ENCODE measurements at regions not wholly inside any gene's neighbourhood (a gene's known extent, or its start where the extent isn't known, plus 50 kb on each side); places are given as distances from the start of the nearest gene placed in this dataset.

DNA sequence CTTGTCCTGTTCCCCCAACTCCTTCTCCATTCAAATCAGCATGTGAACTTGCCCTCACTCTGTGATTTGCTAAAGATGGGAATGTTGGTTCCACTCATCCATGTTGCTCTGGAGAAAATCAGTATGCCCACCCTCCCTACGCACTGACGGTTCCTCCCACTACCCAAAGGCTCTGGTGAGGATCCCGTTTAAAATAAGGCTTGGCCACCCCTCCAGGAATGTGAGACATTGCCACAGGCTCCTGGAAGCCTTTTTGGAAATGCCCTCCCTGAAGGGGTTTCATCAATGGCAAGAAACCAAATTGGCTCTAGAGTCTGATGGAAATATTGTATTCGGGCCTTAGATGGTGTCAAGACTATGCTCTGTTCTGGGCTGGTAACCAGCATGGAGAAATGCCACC is 187.3 kb downstream of the USP12 start:
- Histone ChIP-seq H3K36me3 (replicated peaks; ENCODE audit: low read depth, low read length) (no peaks in the 10 kb centered on the region), H3K27ac (ENCODE audit: low read length) (no peak overlapping the region), H3K4me3 (ENCODE audit: low read length) (no peak overlapping the region), H3K4me2 (ENCODE audit: low read length) (no peak overlapping the region), H3K4me1 (ENCODE audit: low read length) (peaks cover 5% of the 10 kb centered on the region), H3K27me3 (ENCODE audit: low read depth, low read length) (peaks cover 30% of the 10 kb centered on the region), H2AFZ (ENCODE audit: low read depth, low read length) (no peak overlapping the region), H3K9ac (ENCODE audit: low read length) (no peak overlapping the region), H3K79me2 (ENCODE audit: low read length) (no peaks in the 10 kb centered on the region), H3K9me3 (ENCODE audit: insufficient read depth, low read length) (no peaks in the 10 kb centered on the region), H4K20me1 (ENCODE audit: insufficient read depth, low read length) (no peaks in the 10 kb centered on the region)
- TF ChIP-seq, protein P1, sequence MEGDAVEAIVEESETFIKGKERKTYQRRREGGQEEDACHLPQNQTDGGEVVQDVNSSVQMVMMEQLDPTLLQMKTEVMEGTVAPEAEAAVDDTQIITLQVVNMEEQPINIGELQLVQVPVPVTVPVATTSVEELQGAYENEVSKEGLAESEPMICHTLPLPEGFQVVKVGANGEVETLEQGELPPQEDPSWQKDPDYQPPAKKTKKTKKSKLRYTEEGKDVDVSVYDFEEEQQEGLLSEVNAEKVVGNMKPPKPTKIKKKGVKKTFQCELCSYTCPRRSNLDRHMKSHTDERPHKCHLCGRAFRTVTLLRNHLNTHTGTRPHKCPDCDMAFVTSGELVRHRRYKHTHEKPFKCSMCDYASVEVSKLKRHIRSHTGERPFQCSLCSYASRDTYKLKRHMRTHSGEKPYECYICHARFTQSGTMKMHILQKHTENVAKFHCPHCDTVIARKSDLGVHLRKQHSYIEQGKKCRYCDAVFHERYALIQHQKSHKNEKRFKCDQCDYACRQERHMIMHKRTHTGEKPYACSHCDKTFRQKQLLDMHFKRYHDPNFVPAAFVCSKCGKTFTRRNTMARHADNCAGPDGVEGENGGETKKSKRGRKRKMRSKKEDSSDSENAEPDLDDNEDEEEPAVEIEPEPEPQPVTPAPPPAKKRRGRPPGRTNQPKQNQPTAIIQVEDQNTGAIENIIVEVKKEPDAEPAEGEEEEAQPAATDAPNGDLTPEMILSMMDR (IDR thresholded peaks at IDR 0.05; ENCODE audit: low read depth, low read length): no peak
- TF ChIP-seq EZH2phosphoT487 (IDR thresholded peaks at IDR 0.05; ENCODE audit: low read depth): no peak

DNA sequence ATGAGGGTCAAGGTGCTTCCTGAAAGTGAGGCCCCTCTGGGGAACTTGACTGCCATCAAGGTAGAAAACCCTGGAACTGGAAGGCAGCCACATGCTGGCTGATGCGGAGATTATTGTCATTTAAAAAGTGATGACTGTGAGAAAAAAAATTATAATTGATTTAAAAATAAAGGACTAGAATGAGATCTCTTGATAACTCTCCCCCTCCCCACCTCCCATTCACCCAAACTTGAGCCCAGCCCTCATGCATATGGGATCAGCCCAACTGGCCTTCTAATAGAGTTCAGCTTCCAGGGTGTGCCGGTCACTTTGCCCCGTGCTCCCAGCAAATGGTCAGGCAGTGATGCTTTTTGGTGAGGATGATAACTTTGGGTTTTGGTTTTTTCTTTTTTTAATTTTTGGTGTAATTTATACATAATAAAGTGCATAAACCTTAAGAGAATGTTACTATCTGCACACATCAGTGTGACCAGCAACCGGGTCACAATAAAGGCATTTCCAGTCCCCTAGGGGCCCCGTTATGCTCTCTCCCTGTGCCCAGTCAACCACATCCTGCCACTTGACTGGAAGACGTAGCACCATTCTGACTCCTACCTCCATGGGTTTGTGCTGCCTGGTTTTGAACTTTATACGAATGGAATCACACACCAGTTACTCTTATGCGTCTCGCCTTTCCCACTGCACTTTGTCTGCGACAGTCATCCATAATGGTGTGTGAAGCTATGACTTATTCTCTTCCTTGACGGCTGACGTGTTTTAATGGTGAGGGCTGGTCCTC is 187.9 kb downstream of the USP12 start:
- TF ChIP-seq, protein P1 (IDR thresholded peaks at IDR 0.05; ENCODE audit: low read depth, low read length): no peak
- no peak for TF ChIP-seq EZH2phosphoT487 (IDR thresholded peaks at IDR 0.05; ENCODE audit: low read depth)
- Histone ChIP-seq H4K20me1 (ENCODE audit: insufficient read depth, low read length) (no peaks in the 10 kb centered on the region), H3K36me3 (replicated peaks; ENCODE audit: low read depth, low read length) (no peaks in the 10 kb centered on the region), H3K4me2 (ENCODE audit: low read length) (no peak overlapping the region), H3K4me1 (ENCODE audit: low read length) (peaks cover 5% of the 10 kb centered on the region), H3K79me2 (ENCODE audit: low read length) (no peaks in the 10 kb centered on the region), H2AFZ (ENCODE audit: low read depth, low read length) (0 out of 2 replicates have a peak overlapping the region, but pooled peaks have one; percentile 6), H3K9me3 (ENCODE audit: insufficient read depth, low read length) (no peaks in the 10 kb centered on the region), H3K9ac (ENCODE audit: low read length) (no peak overlapping the region), H3K27ac (ENCODE audit: low read length) (no peak overlapping the region), H3K27me3 (ENCODE audit: low read depth, low read length) (peaks cover 35% of the 10 kb centered on the region), H3K4me3 (ENCODE audit: low read length) (no peak overlapping the region)

DNA sequence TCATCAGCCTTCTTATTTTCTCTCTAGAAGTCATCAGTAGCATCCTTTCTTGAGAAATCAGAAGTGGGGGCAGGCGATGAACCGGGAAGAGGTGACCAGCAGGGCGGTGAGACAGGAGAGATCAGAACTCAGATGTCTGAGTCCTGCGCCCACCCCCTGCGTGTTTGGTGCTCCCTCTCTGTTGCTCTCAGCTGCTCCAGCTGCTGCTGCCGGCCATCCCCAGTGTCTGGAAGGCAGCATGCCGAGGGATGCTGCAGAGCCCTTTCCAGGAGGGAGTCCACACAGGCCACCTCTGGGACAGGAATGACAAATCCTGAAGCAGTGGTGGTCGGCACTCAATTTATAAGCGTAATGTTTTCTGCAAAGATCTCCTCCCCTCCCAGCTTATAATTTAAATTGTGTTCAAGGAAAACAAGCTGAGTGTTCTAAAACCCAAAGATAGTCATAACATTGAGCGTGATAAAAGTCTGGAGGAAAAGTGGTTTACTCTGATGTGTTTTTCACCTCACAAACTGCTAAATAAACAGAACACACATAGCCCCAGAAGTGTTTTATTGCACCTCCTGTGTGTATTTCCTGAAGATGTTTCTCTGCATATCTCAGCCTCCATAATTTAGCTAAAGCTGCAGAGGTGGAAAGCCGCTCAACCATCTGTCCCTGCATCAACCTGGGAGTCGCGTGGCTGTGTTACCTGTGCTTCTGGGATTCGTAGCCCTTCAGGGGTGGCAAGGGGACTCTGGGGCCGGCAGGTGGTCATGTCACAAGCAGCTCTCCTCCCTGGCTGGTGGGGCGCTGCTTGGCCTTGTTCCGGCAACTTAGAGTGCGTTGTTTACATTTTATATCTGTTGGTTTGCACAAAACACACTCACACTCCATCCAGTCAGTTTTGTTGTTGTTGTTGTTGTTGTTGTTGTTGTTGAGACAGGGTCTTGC is 191.2 kb downstream of the USP12 start:
- Histone ChIP-seq H3K4me3 (ENCODE audit: low read length) (no peak overlapping the region), H4K20me1 (ENCODE audit: insufficient read depth, low read length) (no peaks in the 10 kb centered on the region), H3K4me1 (ENCODE audit: low read length) (peaks cover 3% of the 10 kb centered on the region), H3K36me3 (replicated peaks; ENCODE audit: low read depth, low read length) (no peaks in the 10 kb centered on the region), H3K79me2 (ENCODE audit: low read length) (no peaks in the 10 kb centered on the region), H3K27me3 (ENCODE audit: low read depth, low read length) (peaks cover 11% of the 10 kb centered on the region), H2AFZ (ENCODE audit: low read depth, low read length) (no peak overlapping the region), H3K27ac (ENCODE audit: low read length) (no peak overlapping the region), H3K4me2 (ENCODE audit: low read length) (no peak overlapping the region), H3K9ac (ENCODE audit: low read length) (no peak overlapping the region), H3K9me3 (ENCODE audit: insufficient read depth, low read length) (no peaks in the 10 kb centered on the region)
- no peak for TF ChIP-seq EZH2phosphoT487 (IDR thresholded peaks at IDR 0.05; ENCODE audit: low read depth)
- TF ChIP-seq, protein P1 (IDR thresholded peaks at IDR 0.05; ENCODE audit: low read depth, low read length): no peak

DNA sequence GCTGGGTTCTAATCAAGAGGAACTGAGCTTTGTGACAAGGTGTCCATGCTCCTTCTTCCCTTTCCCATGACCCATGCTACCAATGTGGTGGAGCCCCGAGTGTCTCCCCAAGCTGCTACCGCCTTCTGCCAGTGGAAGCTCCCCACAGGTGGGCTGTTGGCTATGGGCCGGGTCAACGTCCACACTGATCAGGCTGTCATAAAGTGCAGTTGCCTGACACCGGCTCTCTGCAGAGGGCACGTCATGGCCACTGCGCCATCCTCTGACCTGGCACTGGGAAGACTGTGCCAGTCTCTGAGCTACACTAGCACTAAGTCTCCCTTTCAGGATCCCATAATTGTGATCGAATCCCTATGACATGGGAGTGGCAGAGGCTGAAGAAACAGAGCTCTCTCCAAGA is 192.3 kb downstream of the USP12 start:
- Histone ChIP-seq H3K27ac (ENCODE audit: low read length) (no peak overlapping the region), H3K9ac (ENCODE audit: low read length) (no peak overlapping the region), H3K79me2 (ENCODE audit: low read length) (no peaks in the 10 kb centered on the region), H3K4me2 (ENCODE audit: low read length) (no peak overlapping the region), H3K36me3 (replicated peaks; ENCODE audit: low read depth, low read length) (no peaks in the 10 kb centered on the region), H2AFZ (ENCODE audit: low read depth, low read length) (no peak overlapping the region), H3K4me3 (ENCODE audit: low read length) (no peak overlapping the region), H3K27me3 (ENCODE audit: low read depth, low read length) (peaks cover 11% of the 10 kb centered on the region), H4K20me1 (ENCODE audit: insufficient read depth, low read length) (no peaks in the 10 kb centered on the region), H3K4me1 (ENCODE audit: low read length) (no peaks in the 10 kb centered on the region), H3K9me3 (ENCODE audit: insufficient read depth, low read length) (no peaks in the 10 kb centered on the region)
- TF ChIP-seq EZH2phosphoT487 (IDR thresholded peaks at IDR 0.05; ENCODE audit: low read depth): no peak
- TF ChIP-seq, protein P1 (IDR thresholded peaks at IDR 0.05; ENCODE audit: low read depth, low read length): no peak

All from OCI-LY3 (cell line).